GM19328 (cell line): ENCODE measurements at regions not wholly inside any gene's neighbourhood (a gene's known extent, or its start where the extent isn't known, plus 50 kb on each side); places are given as distances from the start of the nearest gene placed in this dataset.
"Not testable (repeated sequence)": the region's sequence is repeated elsewhere in the genome, so short reads cannot be mapped to it uniquely, and the experiment has no call there.

Source experiments
- ATAC-seq: cut with Tn5 transposase; IDR thresholded peaks from one replicate; pipeline ENCODE4 v1.9.1; 2021; ENCODE audit warnings: mild to moderate bottlenecking, moderate library complexity; ENCODE audit not compliant: unreplicated experiment

DNA sequence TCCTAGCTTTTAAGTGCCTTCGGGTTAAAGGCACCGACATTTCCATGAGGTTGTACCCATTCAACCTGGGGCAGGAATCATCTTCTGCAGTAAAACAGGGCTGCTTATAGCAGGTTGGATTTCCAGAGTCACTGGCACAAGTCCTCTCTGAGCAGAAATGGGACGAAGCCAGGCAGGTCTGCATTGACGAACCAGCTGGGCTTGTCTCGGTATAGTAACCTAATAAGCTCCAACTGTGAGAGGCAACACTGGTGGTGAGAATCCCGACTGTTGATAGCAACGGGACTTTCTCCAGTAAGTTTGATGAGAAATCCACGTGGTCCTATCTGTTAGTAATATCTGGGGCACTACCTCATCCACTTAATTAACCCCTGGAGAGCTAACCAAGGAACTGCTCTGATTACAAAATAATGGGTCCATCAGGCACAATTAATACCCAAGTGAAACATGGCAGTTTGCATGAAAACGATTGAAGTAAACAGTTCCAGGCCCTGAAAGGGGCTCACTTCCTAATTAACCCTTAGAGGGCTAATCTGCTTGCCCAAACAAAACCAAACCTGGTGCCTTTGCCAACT, 491.0 kb upstream of the C9orf72 start:
- no peak for ATAC-seq

GRCh38 chr9:28073270-28073669, 500.0 kb upstream of the C9orf72 start:
- ATAC-seq: no peak

- ATAC-seq: no peak
These were observed 506.4 kb upstream of the C9orf72 start for GRCh38 chr9:28079677-28080076.

GRCh38 chr9:28082671-28083070, 509.4 kb upstream of the C9orf72 start:
- ATAC-seq: no peak

- no peak for ATAC-seq
These were observed 513.6 kb upstream of the C9orf72 start for GRCh38 chr9:28086881-28087280.

GRCh38 chr9:28092981-28093936, 520.0 kb upstream of the C9orf72 start:
- no peak for ATAC-seq

GRCh38 chr9:28101509-28101908, 528.2 kb upstream of the C9orf72 start:
- ATAC-seq: no peak

DNA sequence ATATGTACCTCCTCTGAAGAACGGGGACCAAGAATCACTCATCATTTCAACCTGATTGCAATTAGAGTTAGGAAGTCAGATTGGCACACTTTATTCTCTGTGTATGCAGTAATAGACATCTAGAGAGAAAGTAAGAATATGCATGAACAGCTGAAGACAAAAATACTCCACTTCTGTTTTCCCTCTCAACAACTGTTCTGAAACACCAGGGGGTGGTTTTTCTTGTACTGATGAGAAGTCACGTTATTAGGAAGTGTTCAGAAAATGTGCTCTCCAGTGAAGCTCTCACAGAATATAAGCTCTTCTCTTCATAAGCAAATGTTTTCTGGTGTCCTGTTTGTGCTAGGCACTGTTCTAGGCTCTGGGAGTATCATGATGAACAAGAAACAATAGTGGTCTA, 531.7 kb upstream of the C9orf72 start:
- ATAC-seq: no peak

DNA sequence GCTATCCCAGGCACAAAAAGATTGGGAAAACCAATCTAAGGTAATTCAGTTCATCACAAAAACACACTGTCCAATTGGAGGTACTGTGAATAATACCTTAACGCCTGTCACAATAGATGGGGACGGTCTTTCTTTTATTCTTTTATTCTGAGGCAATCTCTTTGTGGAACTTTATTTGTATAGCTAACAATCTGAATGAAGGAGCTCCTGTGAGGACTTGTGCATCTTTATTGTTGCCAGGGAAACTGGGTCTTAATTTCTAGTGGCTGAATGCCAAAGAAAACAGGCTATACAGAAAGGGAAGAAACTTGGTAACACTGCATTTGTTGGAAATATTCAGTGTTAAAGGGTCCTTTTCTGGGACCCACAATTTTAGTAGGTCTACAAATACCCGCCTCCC, 546.9 kb upstream of the C9orf72 start:
- no peak for ATAC-seq

GRCh38 chr9:28120626-28121025, 547.3 kb upstream of the C9orf72 start:
- no peak for ATAC-seq

- no peak for ATAC-seq
These were observed 548.1 kb upstream of the C9orf72 start for GRCh38 chr9:28121366-28121765.

DNA sequence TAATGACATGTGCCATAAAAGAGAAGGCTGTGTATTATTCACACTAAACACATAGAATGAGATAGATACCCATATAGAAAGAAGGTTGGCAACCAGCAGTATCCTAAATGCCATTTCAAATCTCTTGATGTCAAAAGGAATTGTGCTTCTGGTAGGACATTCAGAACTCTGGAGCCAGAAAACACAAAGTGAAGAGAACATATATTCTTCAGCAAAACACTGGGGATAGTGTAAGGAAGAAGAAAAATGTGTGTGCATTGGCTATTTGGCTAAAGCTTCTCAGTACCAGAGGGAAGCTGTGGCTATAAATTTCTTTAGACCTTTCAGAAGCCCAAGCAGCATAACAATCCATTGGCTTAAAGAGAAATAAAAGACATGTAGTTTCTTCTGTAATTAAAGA, 551.6 kb upstream of the C9orf72 start:
- ATAC-seq: no peak

DNA sequence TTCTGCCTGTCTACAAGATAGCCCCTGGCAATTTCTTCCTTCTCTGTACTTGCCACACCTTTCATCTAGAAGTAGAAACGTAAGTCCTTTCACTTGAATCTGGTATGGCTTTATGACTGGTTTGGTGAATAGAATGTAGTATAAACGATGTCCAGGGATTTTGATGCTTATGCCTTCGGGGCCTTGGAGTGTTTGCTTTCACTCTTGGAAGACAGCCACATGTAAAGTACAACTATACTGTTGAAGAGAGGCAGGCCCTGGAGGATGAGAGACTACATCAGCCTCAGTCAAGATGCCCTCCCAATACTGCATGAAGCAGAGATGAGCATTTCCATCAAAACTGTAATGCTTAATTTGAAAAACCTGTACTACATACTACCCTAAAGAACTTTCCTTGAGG, 553.8 kb upstream of the C9orf72 start:
- ATAC-seq: no peak

DNA sequence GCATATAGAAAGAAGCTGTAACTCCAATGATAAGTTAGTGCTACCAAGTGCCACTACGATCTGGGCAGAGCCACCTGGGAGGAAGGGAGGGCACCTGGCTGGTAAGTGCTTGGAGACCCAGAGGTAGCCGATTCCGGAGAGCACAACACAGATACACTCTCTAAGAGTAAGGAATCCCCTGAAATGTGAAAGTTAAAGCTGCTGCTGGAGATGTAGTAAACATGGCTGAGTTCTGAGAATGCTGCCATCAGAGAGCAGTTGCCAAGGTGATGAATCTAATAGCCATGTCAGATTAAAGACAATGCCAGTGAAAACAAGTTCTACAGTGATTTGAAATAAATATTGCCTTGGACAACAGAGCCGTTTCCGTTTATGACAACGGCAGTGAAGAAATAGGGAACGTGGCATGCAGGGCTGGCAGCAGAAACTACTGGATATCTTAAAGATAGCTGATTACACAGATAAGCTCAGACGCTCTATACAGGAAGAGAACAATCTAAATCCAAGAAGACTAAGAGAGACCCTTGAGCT, 561.2 kb upstream of the C9orf72 start:
- ATAC-seq: no peak

GRCh38 chr9:28135549-28135948, 562.3 kb upstream of the C9orf72 start:
- no peak for ATAC-seq

DNA sequence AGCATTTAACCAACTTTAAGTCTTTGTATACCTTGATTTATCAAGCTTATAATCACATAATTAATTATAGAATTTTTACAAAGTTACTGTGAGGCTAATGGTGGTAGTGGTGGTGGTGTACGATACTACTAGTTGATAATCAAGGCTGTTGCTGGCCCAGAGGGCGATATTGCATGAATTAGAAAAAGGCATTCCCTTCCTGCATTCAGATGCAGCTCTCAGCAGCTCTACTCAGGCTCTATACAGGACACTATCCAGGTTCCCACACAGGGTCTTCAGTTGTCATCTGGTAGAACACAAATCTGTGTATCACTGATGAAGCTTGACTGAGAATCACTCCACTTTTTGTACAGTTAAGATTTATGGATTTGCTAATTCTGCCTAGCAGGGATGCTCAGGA, 562.8 kb upstream of the C9orf72 start:
- ATAC-seq: no peak

DNA sequence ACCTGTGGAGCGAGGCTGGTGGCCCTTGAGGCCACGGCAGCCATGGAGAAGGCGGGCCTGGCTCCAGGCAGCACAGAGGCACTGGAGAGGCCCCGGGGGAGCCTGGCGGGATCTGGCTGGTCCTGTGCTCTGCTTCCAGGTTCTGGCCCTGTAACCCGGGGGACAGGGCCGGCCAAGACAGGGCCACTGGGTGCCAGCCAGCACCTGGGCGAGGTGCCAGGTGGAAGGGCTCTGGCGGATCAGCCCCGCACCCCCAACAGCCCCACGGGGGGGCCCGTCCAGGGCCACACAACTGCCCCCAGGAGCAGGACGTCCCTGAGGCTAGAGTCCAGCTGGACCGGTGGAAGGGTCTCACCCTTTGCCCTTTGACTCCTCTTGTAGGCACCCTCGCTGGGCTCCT, 574.1 kb upstream of the C9orf72 start:
- not testable (repeated sequence) for ATAC-seq

- ATAC-seq: not testable (repeated sequence)
These were observed 574.8 kb upstream of the C9orf72 start for GRCh38 chr9:28147923-28148597.

DNA sequence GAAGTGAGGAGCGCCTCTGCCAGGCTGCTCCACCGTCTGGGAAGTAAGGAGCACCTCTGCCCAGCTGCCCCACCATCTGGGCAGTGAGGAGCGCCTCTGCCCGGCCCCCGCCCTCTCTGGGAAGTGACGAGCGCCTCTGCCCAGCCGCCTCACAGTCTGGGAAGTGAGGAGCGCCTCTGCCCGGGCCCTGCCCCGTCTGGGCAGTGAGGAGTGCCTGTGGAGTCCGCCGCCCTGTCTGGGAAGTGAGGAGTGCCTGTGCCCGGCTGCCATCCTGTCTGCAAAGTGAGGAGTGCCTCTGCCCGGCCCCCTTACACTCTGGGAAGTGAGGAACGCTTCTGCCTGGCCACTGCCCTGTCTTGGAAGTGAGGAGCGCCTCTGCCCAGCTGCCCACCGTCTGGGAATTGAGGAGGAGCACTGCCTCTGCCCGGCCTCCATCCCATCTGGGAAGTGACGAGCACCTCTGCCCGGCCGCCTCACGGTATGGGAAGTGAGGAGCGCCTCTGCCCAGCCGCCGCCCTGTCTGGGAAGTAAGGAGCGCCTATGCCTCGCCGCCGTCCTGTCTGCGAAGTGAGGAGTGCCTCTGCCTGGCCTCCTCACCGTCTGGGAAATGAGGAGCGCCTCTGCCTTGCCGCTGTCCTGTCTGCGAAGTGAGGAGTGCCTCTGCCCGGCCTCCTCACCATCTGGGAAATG, 576.2 kb upstream of the C9orf72 start:
- ATAC-seq: not testable (repeated sequence)

GRCh38 chr9:28155067-28155466, 581.8 kb upstream of the C9orf72 start:
- ATAC-seq: no peak

DNA sequence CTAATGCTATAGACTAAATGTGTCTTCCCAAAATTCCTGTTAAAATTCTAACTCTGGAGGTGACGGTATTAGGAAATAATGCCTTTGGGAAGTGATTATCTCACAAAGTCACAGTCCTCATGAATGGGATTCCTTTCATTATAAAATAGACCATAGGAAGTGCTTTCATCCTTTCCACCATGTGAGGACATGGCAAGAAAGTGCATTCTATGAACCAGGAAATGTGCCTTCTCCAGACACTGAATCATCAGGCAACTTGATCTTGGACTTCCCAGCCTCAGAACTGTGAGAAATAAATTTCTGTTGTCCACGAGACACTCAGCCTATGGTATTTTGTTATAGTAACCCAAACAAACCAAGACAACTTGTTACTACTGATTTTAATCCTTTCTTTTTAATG, 582.4 kb upstream of the C9orf72 start:
- ATAC-seq: no peak
